CD4-positive, alpha-beta T cell treated with Interleukin-6 for 4 hours (primary cell): ENCODE measurements at regions not wholly inside any gene's neighbourhood (a gene's known extent, or its start where the extent isn't known, plus 50 kb on each side); places are given as distances from the start of the nearest gene placed in this dataset.
"Not testable (repeated sequence)": the region's sequence is repeated elsewhere in the genome, so short reads cannot be mapped to it uniquely, and the experiment has no call there.

Experiments used
- DNase-seq: peaks from one replicate; pipeline ENCODE4 v3.0.0-alpha.2; 2020; ENCODE audit warnings: mixed read lengths

DNA sequence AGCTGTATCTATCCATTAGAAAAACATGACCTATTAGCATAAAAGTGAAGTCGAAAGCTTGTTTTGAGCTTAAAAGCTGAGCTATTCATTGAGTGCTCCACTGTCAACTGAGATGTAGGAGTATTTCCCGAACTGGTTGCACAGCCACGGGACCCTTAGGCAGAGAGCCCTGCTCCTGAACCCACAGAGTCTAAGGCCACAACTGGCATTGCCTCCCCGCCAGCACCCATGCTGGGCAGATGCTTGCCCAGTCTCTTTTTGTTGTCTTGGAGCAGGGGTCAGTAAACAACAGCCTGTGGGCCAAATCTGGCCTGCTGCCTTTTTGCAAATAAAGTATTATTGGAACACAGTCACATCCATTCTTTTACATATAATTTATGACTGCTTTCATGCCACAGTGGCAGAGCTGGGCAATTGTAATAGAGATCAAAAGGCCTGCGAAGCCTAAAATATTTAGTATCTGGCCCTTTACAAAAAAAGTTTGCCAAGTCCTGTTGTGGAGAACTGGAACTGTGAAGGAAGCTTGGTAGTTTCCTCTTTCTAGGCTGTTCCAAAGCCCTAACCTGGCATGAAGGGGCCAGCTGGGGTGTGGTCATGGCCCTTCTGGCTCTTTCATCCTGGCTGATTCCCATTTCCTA is 58.4 kb upstream of the WAPL start:
- DNase-seq, result no peak

DNA sequence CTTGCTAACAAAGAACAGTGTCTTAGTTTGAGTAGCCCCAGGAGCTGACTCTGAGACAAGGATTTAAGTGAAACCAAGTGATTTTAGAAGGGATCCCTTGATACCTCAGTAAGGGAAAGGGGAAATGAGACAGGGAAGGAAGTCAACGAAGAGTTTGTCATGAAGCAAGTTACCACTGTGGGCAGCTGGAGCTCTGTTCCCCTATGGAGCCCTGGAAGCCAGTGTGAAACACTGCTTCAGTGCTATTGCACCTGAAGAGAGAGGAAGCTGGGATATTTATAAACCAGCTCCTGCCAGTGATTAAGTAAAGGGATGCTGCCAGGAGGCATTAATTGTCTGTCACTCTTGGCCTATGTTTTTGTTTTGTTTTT is 58.9 kb upstream of the WAPL start:
- no peak for DNase-seq

DNA sequence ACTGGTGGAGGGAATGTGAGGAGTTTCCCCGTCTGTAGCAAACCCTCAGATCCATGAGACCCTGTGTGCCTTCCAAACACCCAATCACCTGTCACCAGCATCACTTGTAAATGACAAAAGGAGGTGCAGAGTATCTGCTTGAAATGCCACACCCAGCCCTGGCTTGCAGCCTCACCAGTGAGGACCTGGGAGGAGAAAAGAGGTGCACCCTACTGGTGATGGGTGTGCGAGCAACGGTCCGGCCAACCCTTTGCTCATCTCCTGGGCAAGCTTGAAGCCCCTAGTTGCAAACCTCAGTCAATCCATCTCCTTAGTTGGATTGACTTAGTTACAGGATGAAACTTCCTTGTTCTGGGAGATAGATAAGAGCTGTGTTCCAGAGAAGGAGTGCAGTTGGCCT is 62.4 kb upstream of the WAPL start:
- DNase-seq, result no peak

DNA sequence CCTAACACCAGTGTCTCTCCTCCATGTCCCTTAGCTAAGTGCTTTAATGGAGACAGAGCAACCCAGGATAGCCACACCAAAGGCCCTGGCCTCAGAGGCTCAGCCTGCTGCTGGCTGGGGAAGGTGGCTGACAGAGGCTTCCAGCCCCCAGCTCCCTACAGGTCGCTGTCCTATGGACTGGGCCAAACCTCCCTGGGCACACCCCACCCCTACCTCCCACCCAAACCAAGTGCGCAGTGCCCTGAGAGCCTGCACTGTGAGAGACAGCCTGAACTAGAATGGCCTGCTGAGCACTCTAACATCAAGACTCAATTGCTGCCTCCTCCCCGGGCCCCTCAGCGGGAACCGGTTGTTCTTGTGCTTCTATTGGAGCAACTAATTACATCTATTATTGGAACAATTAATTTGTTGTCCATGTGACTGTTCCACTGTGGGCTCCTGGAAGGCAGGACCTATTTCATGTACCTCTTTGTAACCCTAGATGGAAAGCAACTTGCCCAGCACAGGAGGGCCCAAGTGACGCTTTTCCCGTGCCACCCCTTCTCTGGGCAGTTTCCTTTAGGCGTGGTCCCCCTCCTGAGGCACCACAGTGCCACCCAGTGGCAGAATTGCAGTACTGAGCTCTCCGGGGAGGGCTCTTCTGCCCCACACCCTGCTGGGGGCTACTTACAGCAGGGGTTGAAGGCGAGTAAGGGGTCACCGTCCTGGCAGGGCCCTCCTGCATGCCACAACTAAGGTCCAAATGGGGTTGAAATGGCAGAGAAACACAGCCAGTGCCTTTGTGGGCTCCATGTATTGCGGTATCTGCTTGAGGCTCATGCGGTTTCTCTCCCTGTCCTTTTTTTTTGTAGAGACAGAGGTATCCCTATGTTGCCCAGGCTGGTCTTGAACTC is 63.7 kb upstream of the WAPL start:
- peak; percentile 83 for DNase-seq

DNA sequence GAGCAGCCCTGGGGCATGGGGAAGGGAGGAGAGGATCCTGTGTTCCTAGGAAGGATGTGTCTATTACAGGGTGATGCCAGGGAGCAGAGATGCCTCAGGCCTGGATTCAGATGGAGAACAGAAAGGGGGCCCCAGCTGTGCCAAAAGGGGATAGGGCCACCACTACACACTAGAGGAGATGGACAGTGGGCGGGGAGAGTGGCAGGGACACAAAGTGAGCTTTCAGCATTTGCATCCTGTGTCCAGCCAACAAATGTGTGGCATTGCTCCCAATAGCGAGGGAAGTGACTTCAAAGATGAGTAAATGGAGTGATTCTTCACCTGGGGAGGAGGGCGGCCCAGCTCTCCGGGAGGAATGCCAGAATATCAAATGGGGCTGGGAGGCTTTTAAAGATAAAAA is 64.9 kb upstream of the WAPL start:
- no peak for DNase-seq

DNA sequence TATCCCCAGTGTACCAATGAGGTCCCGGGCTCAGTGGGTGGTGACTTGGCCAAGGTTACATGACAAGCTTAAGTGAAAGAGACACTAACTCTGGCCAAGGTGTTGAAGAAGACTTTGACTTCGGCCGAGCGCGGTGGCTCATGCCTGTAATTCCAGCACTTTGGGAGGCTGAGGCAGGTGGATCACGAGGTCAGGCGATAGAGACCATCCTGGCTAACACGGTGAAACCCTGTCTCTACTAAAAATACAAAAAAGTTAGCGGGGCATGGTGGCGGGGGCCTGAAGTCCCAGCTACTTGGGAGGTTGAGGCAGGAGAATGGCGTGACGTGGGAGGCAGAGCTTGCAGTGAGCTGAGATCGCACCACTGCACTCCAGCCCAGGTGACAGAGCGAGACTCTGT is 65.6 kb upstream of the OPN4 start:
- DNase-seq, result not testable (repeated sequence)

DNA sequence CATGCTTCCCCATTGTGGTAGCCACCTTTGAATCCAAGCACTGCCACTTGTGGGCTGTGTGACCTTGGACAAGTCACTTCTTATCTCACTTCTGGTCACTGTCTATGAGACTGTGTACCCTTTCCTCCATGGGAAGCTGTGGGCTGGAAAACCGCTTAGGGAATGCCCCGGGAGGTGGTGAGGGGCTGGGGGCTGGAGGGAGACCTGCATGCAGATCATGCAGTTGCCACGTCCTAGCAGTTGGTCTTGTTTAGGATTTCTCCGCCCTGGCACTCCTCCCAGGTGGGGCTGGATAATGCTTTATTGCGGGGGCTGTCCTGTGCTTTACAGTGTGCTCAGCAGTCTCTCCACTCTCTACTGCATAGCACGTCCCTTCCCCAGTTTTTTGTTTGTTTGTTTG is 62.9 kb upstream of the OPN4 start:
- DNase-seq, result no peak

DNA sequence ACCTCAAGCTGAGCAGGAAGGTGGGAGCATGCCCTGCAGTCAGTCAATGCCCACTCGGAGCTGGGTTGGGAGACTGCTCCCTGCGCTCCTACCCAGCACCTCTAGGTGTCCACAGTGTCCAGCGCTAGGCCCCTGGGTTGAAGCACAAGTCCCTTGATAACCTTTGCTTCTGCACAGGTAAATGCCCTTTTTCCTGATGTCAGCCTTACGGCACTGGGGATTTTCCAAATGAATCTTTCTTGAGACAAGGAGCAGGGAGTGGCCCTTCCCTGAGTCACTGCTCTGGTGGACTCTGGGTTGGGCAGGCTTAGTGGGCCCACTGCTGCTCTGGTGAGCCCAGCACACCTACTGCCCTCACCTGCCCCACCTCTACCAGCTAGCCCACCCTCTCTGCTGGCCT is 61.9 kb upstream of the OPN4 start:
- no peak for DNase-seq

DNA sequence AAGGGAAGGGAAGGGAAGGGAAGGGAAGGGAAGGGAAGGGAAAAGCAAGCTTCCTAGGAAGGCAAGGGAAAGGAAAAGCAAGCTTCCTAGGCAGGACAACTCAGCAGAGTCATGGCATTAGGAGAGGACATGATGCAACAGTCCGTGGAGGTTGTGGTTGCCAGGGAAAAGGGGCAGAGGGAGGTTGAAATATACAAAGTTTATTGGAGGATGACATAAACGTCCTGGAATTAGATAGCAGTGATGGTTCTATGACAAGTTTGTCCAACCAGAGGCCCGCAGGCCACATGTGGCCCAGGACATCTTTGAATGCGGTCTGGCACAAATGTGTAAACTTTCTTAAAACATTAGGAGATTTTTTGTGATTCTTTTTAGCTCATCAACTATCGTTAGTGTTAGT is 59.8 kb upstream of the OPN4 start:
- no peak for DNase-seq

DNA sequence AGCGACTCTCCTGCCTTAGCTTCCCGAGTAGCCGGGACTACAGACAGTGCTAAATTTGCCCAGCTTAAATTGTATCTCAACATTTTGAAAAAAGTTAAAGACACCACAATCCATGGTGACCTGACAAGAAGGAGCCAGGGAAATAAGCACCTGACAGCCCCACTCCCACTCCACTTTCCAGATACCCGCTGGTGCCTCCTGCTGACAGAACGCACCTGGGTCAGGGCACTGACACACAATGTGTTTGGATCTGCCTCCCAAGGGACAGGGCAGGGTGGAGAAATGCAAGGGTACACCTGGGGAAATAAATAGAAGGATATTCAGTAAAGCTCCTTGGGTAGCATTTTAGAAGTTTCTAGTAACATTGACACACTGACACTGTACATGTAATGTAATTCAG is 58.9 kb upstream of the OPN4 start:
- DNase-seq, result no peak

DNA sequence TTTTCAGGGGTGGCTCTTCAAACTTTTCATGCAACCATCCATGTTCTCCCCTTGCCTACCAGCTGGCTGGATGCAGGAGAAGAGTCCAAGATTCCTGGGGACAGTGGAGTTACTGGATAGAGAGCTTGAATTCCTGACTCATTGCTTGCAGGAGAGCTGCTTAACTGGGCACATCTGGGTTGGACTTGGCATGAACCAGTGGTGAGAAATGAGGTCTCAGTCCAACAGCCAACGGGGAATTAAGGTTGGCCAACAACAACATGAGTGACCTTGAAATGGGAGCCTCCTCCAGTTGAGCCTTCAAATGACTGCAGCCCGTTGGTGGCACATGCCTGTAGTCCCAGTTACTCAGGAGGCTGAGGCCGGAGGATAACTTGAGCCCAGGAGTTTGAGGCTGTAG is 58.1 kb upstream of the OPN4 start:
- no peak for DNase-seq

DNA sequence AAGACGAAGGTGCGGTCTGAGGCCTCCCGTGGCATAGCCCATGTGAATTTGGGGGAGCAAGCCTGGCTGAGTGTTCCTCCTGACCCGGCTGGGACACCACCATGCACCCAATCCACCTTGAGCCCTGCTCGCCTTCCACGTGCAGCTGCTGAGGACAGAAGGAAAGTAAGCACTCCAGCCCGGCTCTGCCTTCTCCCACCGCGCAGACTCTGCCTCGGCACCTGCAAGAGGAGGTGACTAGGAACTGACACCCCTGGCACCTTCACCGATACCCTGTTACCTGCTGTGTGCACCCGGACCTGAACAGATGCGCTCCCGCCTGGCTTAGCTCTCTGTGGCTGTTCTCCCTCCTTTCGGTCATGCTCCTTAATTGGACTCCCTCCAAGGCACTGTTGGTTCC is 57.0 kb upstream of the OPN4 start:
- DNase-seq, result no peak

DNA sequence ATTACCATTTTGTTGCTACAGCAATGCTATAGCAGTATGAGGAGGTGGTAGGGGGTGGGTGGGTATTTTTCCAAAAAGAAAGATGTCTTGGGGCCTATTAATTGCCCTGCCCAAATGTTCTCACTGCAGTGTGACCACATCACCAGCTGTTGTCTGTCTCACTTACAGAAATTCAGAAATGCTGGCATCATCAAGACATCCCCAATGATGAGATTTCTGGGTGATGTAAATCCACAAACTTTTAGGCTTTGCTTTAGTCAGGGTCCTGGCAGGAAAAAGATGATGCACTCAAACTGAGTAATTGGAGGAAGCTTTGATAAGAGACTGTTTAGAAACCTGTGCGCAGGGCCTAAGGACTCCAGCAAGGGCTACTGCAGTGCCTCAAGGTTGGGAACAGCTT is 56.2 kb upstream of the OPN4 start:
- no peak for DNase-seq

DNA sequence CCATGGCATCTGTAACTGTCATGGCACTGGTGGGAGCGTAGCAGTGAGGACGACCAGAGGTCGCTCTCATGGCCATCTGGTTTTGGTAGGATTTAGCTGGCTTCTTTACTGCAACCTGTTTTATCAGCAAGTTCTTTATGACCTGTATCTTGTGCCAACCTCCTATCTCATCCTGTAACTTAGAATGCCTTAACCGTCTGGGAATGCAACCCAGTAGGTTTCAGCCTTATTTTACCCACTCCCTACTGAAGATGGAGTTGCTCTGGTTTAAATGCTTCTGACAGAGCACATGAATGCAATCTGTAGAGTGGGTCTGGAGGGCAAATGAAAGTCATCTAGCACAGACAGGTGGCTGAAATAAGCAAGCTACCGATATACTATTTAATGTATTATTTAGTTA is 55.3 kb upstream of the OPN4 start:
- no peak for DNase-seq

DNA sequence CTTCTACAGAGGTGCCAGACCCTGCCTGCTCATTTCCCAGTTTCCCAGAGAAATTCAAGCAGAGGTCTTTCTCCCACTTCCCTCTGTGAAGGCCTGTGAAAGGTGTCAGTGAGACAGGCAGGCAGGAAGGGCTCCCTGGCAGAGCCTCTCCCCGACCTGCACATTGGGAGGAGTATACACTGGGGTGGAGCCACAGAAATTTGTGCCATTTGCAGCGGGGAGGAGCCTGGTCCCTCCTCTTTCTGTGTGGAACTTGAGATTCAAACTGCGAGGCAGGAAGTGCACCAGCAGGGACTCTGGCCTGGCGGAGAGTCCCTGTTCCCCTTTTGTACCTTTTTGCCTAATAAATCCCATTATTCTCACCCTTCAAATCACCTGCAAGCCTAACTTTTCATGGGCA is 54.6 kb upstream of the OPN4 start:
- peak; percentile 18 for DNase-seq

DNA sequence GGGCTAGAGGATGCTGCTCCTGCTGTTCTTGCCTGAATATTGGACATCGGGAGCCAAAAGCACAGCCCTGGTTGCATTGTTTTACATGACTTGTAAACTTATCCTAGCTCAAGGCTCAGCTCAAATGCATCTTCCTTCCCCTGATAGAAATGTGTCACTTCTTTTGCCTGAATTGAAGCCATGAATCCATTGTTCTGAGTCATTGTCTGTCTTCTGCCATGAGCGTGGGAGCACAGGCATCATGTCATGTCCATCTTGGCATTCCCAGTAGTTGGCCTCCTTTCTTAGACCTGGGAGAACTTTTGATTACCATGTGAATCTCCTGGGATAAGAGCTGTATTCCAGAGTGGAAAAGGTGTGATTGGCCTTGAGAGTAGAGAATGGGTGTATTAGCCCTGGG is 54.1 kb upstream of the OPN4 start:
- DNase-seq, result no peak

DNA sequence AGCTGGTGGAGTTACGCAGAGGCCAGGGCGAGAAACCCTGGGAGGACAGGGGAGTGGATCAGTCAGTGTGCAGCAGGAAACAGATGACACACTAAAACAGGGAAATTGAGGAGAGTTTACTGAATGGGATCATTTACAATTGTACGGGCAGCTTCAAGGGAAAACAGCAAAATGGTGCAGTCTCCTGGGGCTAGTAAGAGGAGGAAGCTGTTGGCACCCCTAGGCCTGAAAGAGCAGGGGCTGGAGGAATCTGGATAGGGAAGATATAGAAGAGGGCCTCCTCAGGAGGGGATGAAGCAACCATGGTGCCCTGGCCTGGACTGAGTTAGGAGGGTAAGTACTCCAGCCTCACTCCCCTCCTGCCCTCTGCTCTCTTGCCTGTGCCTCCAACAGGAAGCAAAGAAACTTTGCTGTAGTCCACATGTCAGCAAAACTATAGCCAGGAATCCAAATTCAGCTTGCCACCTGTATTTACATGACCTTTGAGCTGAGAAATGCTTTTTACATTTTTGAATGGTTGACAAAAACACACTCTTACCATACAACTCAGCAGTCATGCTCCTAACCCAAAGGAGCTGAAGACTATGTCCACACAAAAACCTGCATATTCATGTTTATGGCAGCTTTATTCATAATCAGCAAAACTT is 52.3 kb upstream of the OPN4 start:
- no peak for DNase-seq

DNA sequence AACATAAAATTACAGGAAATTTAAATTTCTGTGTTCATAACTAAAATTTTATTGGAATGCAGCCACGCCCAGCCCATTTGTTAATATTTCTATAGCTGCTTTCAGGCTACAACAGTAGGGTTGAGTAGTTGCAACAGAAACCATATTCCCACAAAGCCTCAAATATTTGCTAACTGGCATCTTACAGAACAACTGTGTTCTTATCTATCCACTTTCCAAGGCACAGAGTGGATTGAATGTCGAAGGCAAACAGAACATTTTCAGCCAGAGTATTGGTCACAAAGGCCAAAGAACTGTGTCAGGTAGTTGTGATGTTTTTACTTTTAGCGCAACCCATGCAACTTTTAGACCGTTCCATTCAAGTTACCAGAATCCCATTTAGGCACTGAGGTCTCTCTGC is 51.1 kb upstream of the OPN4 start:
- DNase-seq, result no peak
